Epidermal melanocyte (primary cell): ENCODE measurements at regions not wholly inside any gene's neighbourhood (a gene's known extent, or its start where the extent isn't known, plus 50 kb on each side); places are given as distances from the start of the nearest gene placed in this dataset.

ENCODE experiments used
- DNase-seq: peaks from one replicate; pipeline ENCODE4 v3.0.0; 2011; ENCODE audit warnings: low spot score; ENCODE audit not compliant: insufficient read length

DNA sequence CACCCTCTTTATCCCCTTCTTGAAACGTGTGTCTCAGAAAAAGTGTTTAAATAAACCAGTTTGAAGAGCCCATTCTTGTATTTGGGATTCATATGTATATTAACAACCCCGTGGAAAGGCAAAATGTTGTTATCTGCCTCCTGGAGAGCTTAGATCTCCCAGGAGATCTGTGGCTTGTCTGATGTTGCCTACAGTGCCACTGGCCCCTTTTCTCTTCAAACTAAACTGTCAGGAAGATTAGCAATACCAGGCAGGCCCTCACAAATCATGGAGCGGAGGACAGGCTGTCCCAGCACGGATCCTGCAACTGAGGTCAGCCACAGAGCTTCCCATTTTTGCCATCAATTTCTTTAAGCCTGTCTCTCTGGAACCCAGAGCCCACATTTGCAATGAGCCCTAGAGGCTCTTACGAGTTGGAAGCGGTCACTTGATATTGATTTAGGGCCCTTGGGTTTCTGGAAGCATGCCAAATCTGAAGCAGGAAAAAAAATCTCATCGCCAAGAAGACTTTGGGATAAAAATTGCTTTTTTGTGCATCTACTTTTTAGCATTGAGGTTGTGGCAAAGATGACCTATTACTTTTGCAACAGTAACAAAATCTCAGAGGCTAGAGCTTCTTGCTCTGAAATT lies 234.1 kb downstream of the OPA1 start:
- no peak for DNase-seq

DNA sequence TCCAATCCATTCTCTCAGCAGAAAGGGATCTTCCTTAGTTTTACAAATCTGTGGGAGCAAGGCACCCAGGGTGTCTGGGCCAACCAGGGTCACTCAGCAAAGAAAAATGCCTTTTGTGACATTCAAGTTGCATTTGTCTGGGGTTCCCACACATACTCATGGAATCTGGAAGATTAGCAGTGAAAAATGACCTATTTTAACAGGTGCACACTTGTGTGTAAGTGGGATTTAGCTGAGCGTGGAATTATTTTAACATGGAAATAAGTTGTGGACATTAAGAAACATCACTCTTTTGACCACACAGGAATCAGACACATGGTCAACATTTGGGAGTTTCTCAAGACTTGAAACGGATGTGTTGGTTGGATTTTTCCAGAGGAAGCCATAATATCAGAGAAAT lies 234.9 kb downstream of the OPA1 start:
- DNase-seq, result no peak

DNA sequence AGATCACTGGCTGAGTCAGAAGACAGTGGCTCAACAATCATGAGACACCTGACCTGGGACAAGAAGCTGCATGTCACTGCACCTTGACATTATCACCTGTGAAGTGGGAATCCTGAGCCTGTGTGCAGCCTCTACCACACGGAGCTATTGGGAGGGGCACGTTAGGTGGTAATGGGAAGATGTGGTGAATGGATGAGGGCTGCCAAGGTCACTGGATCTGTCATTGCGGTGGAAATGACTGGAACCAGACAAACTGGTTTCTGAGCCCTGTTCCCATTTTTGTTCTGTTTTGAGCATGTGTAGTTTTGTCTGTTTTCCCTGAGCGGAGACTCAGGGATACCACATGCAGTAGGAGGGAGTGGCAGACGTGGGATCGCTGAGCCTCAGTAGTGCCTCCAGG lies 235.5 kb downstream of the OPA1 start:
- no peak for DNase-seq

DNA sequence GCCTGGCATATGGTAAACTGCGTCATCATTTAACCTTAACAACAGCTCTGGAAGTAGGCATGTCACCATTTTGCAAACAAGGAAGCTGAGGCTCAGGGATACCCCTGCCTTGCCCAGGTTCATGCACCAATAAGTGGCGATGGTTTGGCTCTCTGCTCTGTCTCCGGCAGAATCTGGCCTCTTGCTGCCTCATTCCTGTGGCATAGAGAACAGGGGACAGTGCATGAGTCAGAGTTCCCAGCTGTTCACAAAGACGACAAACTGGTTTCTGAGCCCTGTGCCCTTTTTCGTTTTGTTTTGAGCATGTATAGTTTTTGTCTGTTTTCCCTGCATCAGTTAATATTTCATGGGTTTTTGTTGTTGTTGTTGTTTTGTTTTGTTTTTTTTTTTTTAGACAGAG lies 236.8 kb downstream of the OPA1 start:
- peak; percentile 51 for DNase-seq

DNA sequence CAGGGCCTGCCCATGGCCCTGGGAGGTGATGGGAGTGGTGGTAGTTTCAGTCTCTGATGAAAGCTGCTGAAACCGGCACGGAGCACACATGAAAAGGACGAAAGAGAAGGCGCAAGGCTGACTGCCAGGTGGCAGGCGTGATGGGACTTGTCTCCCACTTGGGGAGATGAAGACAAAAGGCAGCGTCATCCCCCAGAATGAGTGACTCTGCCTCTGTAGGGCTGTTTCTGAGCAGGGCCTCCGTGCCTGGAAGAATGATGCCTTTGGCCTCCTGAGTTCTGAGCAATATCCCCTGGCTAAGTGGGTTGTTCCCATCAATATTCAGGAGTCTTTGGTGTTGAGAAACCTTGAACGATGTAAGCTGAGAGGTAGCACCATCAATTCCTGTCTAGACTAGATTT lies 237.8 kb downstream of the OPA1 start:
- no peak for DNase-seq

DNA sequence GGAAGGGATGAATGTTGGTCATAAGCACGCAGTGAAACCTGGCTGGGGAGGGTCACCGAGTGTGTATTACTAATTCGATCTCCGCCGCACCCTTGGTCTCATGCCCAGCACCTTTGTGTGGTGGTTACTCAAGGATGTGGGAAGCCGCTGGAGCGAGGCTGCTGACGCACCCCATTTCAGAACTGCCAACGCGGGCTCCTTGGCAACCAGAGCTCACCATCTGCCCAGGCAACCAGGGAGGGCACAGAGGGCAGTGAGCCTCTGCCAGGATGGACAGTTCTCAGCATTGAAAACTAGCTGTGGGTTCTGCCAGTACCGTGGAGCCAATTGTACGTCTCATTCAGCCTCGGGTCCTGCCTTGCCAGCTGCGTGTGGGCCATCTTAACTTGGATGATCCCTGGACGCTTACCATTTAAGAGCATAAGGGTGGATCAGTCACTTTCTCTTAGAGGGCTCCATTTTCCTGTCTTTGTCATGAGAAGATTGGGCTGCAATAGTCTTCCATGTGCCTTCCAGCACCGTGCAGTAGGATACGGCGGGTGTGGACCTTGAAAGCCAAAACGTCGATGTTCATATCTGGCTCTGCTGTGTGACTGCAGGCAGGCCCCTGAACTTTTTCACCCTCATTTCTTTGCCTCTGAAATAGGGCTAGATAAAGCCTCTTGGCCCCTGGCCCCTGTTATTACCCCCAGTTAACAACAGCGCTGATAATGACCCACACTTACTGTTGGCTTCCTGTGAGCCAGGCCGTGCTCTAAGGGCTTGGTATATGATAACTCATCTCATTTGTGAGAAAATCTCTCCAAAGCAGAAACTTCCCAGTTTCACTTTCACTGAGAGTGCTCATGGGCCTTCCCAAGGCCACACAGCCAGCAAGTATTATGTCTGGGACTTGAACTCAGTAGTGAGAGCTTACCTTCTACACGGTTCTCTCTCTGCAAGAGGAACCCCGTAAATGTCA lies 238.8 kb downstream of the OPA1 start:
- no peak for DNase-seq

DNA sequence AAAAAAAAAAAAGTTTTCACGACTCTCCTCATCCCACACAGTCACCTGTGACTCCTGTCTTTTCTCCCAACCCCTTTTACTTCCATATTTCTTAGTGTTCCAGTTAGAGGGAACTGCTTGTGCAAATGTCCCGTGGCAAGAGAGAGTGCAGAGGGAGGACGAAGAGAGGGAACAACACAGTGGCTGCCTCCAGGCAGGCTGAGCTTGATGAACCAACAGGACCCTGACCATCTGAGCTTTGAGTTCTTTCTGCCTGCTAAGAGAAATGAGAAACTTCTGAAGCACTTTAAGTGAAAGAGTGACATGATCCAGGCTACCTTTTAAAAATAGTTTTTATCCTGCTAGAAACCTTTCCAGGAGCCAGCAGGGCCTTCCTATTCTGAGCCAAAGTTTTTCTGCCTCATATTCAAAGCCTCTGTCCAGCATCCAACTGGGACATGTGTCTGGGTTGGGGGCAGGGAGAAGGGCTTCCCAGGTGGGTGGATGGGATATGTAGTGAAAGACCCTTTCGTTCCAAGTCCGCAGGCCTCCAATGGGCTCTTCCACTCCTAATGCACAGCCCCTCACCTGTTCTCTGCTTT lies 239.9 kb downstream of the OPA1 start:
- no peak for DNase-seq

DNA sequence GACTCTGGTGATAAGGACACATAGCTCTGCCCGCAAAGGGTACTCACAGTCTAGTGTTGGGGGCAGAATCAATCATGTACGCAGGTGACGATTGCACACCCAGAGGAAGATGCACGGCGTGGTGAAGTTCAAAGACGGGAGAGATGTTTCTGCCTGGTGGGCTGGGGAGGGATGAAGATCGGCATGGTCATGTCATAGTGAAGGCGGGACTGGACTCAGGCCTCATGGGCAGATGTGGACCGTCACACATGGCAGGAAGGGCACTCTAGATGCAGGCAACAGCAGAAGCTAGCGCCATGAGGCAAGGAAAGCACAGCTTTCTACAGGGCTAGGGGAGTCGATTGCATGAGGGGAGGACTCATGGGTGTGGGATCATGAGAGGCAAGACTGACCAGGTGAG lies 240.6 kb downstream of the OPA1 start:
- no peak for DNase-seq

DNA sequence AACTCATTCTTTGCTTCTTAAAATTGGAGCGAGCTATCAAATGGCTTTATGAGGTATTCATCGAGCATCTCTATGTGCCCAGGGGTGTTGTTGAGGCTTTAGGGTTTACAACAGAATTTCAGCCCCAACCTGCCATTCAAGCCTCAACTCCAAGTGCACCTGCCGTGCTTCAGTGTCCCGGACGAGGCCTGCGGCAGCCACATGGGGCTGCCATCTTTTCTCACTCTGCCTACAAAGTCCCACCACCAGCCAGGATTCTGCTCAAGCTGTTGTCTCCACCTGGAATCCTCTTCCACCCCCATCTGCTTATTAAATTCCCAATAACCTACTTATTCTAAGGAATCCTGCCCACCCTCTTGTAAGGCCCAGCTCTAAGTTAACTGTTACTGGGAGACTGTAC lies 242.4 kb downstream of the OPA1 start:
- no peak for DNase-seq

DNA sequence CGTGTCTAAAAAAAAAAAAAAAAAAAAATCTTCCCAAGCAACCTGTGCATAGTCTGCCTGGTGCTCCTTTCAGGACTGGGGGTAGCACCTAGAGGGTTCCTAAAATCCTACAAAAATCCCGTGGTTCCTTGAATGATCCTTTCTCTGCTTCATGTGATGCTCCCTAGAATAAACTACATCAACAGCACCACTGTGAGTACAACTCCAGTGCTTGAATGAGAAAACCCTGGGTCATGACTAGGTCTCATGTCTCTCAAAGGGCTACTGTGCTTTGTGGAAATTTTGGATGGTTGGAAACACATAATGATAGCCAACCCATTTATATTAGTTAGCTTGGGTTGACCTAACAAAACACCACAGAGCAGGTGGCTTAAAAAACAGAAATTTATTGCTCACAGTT lies 243.5 kb downstream of the OPA1 start:
- DNase-seq, result no peak

DNA sequence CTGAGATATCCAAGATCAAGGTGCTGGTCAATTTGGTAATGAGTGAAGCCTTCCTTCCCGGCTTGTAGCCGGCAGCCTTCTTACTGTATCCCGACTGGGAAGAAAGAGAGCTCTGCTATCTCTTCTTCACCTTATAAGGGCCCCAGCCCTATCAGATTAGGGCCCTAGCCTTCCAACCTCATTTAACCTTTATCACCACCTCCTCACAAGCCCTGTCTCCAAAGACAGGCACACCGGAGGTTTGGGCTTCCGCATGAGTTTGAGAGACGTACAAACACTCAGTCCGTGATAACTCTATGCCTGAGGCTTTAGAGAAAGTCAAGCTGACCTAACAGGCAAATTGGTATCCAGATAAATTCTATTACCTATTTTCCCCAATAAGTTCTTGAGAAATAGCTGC lies 243.9 kb downstream of the OPA1 start:
- DNase-seq, result no peak

DNA sequence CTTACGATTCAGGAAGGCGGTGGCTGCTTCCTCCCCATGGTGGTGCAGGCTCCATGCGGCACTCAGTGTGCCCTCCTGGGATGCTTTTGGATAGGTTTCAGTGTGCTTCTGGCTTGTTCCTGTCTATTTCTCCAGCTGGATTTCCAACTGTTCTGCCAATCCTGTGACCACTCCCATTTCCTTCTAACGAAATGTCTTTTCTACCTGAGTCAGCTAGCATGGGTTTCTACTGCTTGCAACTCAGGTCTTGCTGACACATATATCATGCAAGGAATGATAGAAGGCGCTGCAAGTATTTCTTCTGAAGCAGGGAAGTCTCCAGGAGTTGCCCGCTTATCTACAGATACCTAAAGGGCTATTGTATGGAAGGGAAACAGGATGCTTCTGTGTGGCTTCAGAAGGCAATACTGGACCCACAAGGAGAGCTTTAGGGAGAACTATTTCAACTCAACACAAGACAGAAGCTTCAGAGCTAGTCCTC lies 244.4 kb downstream of the OPA1 start:
- DNase-seq, result no peak

DNA sequence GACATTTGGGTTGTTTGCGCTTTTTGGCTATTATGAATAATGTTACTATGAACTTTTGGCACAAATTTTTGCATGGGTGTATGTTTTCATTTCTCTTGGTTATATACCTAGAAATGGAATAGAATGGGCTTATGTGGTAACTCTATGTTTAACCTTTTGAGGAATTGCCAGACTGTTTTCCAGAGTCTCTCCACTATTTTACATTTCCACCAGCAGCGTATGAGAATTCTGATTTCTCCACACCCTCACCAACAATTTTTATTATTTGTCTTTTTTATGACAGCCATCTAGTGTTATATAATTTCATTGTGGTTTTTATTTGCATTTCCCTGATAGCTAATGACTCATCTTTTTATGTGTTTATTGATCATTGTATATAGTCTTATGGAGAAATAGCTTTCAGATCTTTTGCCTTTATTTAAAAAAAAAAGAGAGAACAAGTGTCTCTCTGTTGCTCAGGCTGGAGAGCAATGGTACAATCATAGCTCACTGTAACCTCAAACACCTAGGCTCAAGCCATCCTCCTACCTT lies 247.2 kb downstream of the OPA1 start:
- no peak for DNase-seq

DNA sequence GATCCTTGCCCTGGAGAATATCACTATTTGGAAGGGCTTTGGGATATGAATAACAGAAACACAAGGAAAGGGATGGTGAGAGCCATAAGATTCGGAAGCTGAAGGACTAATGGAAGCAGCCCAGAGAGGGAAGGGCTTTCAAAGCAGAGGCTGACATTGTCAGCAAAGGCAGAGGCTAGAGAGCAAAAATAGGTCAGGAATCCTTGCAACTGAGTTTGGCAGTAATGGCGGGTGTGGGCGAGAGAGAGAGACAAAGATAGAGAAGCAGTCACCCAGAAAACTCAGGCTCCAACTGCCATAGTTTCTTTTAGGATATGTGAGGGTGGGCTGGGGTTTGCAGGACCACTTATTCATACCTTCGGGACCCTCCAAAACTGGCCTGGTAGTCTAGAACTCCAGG lies 248.6 kb downstream of the OPA1 start:
- DNase-seq, result no peak

DNA sequence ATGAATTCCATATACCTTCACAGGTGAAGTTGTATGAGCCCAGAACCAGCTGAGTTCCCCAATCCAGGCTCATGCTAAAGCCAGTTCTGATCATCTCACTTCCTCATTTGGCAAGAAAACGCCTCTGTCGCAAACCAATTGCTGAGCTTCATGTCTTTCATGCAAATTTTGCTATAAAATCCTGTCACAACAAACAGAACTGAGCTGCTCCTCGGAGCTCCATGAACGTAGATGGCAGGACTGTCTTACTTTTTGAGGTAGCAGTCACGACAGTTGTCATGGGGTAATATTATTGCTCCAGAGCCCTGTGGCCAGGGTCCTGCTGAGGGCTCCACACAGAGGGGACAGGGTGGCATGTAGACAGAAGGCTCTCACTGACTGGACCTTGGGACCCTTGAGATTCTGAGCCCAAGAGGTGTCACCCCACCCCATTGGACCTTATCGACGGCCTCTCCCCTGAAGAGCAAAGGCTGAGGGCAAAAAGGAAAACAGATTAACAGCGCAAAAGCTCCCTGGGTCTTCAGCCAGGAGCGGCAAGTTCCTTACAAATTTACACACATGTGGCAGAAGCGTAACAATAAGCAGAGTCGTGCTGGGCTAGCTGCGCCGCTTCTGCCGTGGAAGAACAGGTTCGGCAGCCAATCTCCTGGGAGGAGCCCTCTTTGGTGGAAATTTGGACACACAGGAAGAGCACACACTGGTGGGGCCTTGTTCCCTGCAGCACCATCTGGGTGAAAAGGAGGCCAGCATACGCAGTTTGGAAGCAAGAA lies 249.2 kb downstream of the OPA1 start:
- no peak for DNase-seq

DNA sequence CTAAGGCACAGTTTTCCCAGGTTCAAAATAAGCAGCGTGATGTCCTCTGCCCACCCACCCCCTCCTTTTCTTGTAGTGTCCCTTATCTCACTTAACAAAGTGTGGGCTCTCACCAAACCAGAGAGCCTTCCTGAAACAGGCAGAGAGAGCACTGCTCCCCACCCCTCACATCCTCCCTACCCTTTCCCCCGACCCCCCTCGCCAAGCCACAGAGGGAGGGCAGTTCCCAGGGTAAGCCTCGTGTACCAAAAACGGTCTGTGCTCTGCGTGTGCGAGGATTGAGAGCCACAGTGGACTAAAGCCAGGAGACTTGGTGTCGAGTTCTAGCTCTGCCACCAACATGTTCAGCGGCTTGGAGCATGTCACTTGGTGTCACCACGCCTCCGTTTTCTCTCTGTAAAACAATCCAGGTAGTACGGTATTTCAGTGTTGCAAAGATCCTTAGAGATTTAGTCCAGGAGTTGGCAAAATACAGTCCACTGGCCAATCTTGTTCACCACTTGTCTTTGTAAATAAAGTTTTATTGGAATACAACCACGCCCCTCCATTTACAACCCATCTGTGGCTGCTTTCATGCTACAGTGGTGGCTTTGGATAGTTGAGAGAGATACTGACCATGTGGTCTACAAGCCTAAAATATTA lies 249.9 kb downstream of the OPA1 start:
- no peak for DNase-seq

DNA sequence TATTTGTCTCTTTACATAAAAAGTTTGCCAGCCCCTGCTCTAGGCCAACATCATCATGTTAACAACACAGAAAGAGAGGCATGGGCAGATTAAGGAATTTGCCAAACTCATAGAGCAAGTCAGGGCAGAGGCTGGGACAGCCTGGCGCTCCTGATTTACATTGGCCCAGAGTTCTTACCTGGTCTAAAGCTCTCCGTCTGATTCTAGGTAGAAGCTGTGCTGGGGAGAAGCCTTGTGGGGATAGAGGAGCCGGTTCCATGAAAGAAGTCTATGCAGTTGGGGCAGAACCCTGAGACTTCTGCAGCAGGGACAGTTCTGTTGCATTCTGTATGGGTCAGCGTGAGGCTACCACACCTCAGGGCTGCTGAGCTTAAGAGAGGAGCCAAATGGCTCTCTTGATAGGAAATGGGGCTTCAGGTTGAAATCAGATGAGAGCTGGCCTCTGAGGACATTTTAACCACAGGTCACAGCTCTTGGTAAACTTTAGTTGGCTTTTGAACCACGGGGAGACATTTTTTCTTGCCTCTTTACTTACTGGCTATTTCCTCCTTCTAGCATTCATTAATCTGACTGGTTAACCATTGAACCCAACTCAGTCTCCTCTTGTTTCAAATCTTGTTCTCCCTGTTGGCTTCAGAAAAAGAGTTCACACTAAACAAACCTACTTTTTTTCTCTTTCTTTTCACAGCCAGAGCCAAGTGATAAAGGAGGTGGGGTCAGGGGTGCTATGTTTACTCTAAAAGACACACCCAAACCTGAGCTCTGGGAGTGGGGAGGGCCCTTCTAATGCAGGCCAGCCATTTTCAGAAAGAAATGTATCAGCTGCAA lies 250.7 kb downstream of the OPA1 start:
- no peak for DNase-seq

DNA sequence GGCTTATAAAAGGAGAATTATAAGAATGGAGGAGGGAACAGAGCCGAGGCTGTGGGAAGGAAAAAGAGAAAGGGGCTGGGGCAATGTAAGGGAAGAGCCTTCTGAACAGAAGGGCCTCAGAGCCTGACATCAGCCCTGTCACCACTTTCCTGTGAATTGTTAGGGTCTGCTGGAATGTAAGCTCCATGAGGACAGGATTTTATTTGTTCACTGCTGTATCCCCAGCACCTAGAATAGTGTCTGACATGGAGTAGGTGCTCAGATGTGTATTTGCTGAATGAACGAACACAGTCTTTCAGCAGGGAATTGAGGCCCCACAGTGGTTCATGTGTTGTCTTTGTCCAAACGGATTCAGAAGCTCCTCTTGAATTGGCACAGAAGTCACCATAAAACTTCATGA lies 251.5 kb downstream of the OPA1 start:
- DNase-seq, result no peak

DNA sequence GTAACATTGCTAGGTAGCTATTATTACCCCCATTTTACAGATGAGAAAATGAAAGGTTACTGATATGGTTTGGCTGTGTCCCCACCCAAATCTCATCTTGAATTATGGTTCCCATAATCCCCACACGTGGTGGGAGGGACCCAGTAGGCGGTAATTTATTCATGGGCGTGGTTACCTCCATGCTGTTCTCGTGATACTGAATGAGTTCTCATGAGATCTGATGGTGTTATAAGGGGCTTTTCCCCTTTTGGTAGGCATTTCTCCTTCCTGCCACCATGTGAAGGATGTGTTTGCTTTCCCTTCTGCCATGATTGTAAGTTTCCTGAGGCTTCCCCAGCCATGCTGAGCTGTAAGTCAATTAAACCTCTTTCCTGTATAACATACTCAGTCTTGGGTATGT lies 252.1 kb downstream of the OPA1 start:
- DNase-seq, result no peak

DNA sequence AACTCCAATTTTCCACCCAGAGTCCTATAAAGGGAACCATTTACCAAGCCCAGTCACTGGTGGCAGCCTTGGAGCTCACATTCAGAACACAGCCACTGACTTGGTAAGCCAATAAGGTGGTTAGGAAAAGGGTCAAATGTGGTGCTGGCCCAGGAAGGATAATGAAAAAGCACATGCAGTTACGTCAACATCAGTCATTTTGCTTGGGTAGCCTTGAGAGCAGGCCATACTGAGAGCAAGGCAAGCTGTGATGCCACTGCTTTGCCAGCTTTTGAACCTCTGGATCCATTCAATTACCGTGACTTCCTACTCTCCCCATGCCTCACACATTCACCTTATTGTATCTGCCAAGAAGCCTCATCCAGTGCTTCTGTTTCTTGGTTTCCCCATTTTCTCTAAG lies 253.6 kb downstream of the OPA1 start:
- no peak for DNase-seq
